ENCODE measurements at regions not wholly inside any gene's neighbourhood (a gene's known extent, or its start where the extent isn't known, plus 50 kb on each side); places are given as distances from the start of the nearest gene placed in this dataset.

DNA sequence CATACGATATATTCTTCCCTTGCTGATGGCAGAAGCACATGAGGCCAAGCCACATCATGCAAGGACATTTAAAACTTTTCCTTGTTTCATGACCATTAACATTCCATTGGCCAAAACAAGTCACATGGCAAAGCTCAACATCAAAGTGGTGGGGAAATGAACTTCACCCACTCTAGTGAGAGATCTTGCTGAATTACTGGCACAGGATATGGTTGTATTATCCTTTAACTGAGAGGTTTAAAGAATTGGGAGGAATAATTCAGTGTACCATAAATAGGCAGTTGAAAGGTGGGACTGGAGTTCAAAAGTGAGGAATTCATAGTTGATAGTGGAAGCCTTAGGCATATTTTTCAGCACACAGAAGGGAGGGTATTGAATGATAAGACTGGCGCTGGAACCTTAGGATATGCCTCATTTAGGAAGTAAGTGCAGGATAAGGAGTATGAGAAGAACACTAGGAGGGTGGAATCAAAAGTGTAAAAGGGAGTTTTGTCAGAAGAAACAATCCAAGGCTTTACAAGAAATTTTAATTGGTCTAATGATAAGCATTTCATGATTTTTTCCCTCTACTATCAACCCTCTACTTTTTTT, 398.8 kb downstream of the C12orf75 start:
- Histone ChIP-seq H3K4me1 (no peaks in the 10 kb centered on the region), H3K27me3 (no peaks in the 10 kb centered on the region; the same call in 1 of the 2 replicates), H3K36me3 (no peaks in the 10 kb centered on the region), H3K4me3 (ENCODE audit: low read depth, low read length) (no peak overlapping the region), H3K9me3 (no peaks in the 10 kb centered on the region)
- DNase-seq = no peak
- TF ChIP-seq, protein P1, sequence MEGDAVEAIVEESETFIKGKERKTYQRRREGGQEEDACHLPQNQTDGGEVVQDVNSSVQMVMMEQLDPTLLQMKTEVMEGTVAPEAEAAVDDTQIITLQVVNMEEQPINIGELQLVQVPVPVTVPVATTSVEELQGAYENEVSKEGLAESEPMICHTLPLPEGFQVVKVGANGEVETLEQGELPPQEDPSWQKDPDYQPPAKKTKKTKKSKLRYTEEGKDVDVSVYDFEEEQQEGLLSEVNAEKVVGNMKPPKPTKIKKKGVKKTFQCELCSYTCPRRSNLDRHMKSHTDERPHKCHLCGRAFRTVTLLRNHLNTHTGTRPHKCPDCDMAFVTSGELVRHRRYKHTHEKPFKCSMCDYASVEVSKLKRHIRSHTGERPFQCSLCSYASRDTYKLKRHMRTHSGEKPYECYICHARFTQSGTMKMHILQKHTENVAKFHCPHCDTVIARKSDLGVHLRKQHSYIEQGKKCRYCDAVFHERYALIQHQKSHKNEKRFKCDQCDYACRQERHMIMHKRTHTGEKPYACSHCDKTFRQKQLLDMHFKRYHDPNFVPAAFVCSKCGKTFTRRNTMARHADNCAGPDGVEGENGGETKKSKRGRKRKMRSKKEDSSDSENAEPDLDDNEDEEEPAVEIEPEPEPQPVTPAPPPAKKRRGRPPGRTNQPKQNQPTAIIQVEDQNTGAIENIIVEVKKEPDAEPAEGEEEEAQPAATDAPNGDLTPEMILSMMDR (IDR thresholded peaks at IDR 0.05; ENCODE audit: low read depth, low read length) = no peak

GRCh38 chr12:105729926-105730325, 399.4 kb downstream of the C12orf75 start:
- Histone ChIP-seq H3K9me3 (no peaks in the 10 kb centered on the region), H3K36me3 (no peaks in the 10 kb centered on the region), H3K4me3 (ENCODE audit: low read depth, low read length) (no peak overlapping the region), H3K4me1 (no peaks in the 10 kb centered on the region), H3K27me3 (no peaks in the 10 kb centered on the region)
- TF ChIP-seq, protein P1 (IDR thresholded peaks at IDR 0.05; ENCODE audit: low read depth, low read length) = no peak
- DNase-seq = no peak

DNA sequence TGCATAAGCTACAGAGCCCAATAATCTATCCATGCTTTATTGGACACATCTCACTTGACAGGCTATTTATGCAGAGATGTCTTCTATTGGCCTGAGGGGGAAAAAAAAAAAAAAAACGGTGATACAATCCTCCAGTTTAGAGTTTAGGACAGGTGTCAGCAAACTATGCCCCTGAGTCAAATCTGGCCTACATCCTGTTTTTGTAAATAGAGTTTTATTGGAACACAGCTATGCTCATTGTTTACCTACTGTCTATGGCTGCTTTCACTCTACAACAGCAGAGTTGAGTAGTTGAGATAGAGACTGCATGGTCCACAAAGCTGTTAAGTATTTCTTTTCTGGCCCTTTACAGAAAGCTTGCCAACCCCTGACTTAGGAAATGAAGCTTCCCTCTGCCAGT, 403.1 kb downstream of the C12orf75 start:
- DNase-seq = no peak

DNA sequence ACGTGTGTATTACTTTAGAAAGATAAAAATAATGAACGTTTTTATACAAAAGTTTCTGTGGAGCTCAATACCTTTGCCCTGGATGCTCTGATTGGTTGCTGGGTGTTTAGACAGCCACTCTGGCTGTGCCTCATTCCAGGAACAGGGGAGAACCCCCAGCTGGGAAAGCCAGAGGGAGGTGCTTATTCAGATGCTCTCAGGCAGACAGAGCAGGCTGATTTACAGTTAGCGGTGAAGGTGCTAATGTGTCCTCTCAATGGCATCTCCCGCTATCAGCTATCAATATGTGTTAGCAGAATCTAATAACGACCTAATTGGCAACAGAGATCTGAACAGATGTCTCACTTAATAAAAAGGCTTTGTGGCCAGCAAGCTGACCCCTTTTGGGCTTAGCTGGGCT, 402.3 kb downstream of the NUAK1 start:
- TF ChIP-seq, protein P1 (IDR thresholded peaks at IDR 0.05; ENCODE audit: low read depth, low read length) = no peak
- Histone ChIP-seq H3K4me1 (no peaks in the 10 kb centered on the region), H3K36me3 (no peaks in the 10 kb centered on the region), H3K9me3 (no peaks in the 10 kb centered on the region), H3K4me3 (ENCODE audit: low read depth, low read length) (no peak overlapping the region), H3K27me3 (no peaks in the 10 kb centered on the region)
- no peak for DNase-seq

More for the DNA sequence above, 403.1 kb downstream of the C12orf75 start:
- TF ChIP-seq, protein P1 (IDR thresholded peaks at IDR 0.05; ENCODE audit: low read depth, low read length) = no peak
- H3K4me1 ChIP-seq = no peaks in the 10 kb centered on the region
- no peaks in the 10 kb centered on the region for H3K36me3 ChIP-seq
- no peak overlapping the region for H3K4me3 ChIP-seq (ENCODE audit: low read depth, low read length)
- H3K9me3 ChIP-seq = no peaks in the 10 kb centered on the region
- H3K27me3 ChIP-seq = no peaks in the 10 kb centered on the region

- Histone ChIP-seq H3K4me3 (ENCODE audit: low read depth, low read length) (no peak overlapping the region), H3K27me3 (no peaks in the 10 kb centered on the region), H3K9me3 (no peaks in the 10 kb centered on the region), H3K4me1 (0 out of 2 replicates have a peak, but pooled peaks cover 4% of the 10 kb centered on the region), H3K36me3 (no peaks in the 10 kb centered on the region)
- TF ChIP-seq, protein P1 (IDR thresholded peaks at IDR 0.05; ENCODE audit: low read depth, low read length) = no peak
- DNase-seq = no peak
These were observed 400.7 kb downstream of the NUAK1 start for GRCh38 chr12:105738051-105738450.

DNA sequence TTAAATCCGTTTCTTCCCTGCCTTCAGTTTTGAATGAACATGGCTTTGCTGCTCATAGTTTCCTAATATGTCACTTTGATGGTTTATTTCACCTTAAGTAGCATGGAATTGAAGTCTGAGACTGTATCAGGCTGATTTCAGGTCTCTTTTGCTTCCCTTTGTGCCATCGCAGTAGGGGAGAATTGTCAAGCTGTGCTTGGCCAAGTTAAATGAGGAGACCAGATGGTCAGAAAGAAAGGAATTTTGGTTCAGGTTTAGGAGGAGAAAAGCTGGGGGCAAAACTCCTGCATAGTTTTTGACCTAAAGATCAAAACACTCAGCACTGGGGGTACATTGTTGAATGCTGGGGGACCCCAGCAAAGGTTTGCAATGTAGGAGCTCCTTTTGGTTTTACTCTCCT, 398.4 kb downstream of the NUAK1 start:
- Histone ChIP-seq H3K4me3 (ENCODE audit: low read depth, low read length) (no peak overlapping the region), H3K9me3 (no peaks in the 10 kb centered on the region), H3K4me1 (0 out of 2 replicates have a peak, but pooled peaks cover 4% of the 10 kb centered on the region), H3K27me3 (no peaks in the 10 kb centered on the region), H3K36me3 (no peaks in the 10 kb centered on the region)
- no peak for DNase-seq
- TF ChIP-seq, protein P1 (IDR thresholded peaks at IDR 0.05; ENCODE audit: low read depth, low read length) = no peak

All from BE2C (cell line).